GM12874 (cell line): ENCODE measurements at regions not wholly inside any gene's neighbourhood (a gene's known extent, or its start where the extent isn't known, plus 50 kb on each side); places are given as distances from the start of the nearest gene placed in this dataset.

Experiments
- CTCF ChIP-seq: IDR thresholded peaks from 2 replicates; pipeline ENCODE4 v1.5.1; 2011; ENCODE audit warnings: low read depth, mild to moderate bottlenecking, control low read depth, low read length, moderate library complexity; ENCODE audit not compliant: insufficient read depth

- TF ChIP-seq CTCF: no peak
Observed at GRCh38 chr3:150033721-150034120, 63.0 kb upstream of the PFN2 start.

- no peak for TF ChIP-seq CTCF
Observed at GRCh38 chr3:150030841-150031240, 60.1 kb upstream of the PFN2 start.

- TF ChIP-seq CTCF: no peak
Observed at GRCh38 chr3:150023239-150023636, 52.5 kb upstream of the PFN2 start.

- no peak for TF ChIP-seq CTCF
Observed at GRCh38 chr3:150022381-150023238, 51.9 kb upstream of the PFN2 start.

- no peak for TF ChIP-seq CTCF
Observed at GRCh38 chr3:150020527-150020926, 49.8 kb upstream of the PFN2 start.
